Progenitor cell of endocrine pancreas (in vitro differentiated cells): ENCODE measurements at regions not wholly inside any gene's neighbourhood (a gene's known extent, or its start where the extent isn't known, plus 50 kb on each side); places are given as distances from the start of the nearest gene placed in this dataset.

Source experiments
- DNase-seq: peaks from one replicate; pipeline ENCODE4 v3.0.0; 2021; ENCODE audit warnings: low spot score; ENCODE audit not compliant: unreplicated experiment
- H3K27ac Mint-ChIP-seq: 2 replicates; pipeline ENCODE4 v1.8.0; 2021; ENCODE audit warnings: mild to moderate bottlenecking, moderate library complexity, mixed read lengths
- H3K27me3 Mint-ChIP-seq: 2 replicates; pipeline ENCODE4 v1.8.0; 2021; ENCODE audit warnings: mixed read lengths
- H3K36me3 Mint-ChIP-seq: 2 replicates; pipeline ENCODE4 v1.8.0; 2022; ENCODE audit warnings: mixed read lengths; ENCODE audit not compliant: insufficient read depth
- H3K4me1 Mint-ChIP-seq: 2 replicates; pipeline ENCODE4 v1.8.0; 2021; ENCODE audit warnings: low read depth, mixed read lengths
- H3K4me3 Mint-ChIP-seq: 2 replicates; pipeline ENCODE4 v1.8.0; 2021; ENCODE audit warnings: low read depth, mild to moderate bottlenecking, moderate library complexity, mixed read lengths
- H3K9me3 Mint-ChIP-seq: 2 replicates; pipeline ENCODE4 v1.8.0; 2021; ENCODE audit warnings: low read depth, mixed read lengths
- TF ChIP-seq, protein P1 (sequence below): fragments of 200-600 bp; sonication (generic); IDR thresholded peaks from one replicate; pipeline ENCODE4 v1.5.0; 2021; ENCODE audit warnings: antibody characterized with exemption, mild to moderate bottlenecking; ENCODE audit not compliant: unreplicated experiment

DNA sequence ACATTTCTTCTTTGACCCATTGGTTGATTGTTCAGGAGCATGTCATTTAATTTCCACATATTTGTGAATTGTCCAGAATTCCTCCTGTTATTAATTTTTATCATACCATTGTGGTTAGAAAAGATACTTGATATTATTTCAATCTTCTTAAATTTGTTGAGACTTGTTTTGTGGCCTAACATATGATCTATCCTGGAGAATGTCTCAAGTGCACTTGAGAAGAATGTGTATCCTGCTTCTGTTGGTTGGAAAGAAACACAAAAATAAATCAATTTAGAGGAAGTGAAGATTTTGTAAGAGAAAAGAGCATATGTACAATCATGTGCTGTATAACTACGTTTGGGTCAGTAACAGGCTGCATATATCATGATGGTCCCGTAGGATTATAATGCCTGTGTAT is 118.6 kb upstream of the CDC42EP3 start:
- Mint-ChIP-seq H3K27ac (no peak overlapping the region), H3K4me3 (no peak overlapping the region)

DNA sequence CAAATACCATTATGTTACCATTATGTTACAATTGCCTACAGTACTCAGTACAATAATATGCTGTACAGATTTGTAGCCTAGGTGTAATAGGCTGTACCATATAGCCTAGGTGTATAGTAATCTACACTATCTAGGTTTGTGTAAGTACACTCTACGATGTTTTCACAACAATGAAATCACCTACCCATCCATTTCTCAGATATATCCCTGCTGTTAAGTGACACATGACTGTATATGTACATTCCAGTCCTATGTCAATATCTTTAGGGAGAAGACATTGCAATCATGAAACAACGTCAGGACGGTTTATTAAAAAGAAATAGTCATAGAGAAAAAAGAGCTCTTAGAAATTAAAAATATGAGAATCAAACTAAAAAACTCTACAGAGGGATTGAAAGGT is 119.0 kb upstream of the CDC42EP3 start:
- DNase-seq, result no peak
- peaks cover 21% of the 10 kb centered on the region for H3K9me3 Mint-ChIP-seq
- H3K36me3 Mint-ChIP-seq, result peaks cover 6% of the 10 kb centered on the region
- TF ChIP-seq, protein P1, sequence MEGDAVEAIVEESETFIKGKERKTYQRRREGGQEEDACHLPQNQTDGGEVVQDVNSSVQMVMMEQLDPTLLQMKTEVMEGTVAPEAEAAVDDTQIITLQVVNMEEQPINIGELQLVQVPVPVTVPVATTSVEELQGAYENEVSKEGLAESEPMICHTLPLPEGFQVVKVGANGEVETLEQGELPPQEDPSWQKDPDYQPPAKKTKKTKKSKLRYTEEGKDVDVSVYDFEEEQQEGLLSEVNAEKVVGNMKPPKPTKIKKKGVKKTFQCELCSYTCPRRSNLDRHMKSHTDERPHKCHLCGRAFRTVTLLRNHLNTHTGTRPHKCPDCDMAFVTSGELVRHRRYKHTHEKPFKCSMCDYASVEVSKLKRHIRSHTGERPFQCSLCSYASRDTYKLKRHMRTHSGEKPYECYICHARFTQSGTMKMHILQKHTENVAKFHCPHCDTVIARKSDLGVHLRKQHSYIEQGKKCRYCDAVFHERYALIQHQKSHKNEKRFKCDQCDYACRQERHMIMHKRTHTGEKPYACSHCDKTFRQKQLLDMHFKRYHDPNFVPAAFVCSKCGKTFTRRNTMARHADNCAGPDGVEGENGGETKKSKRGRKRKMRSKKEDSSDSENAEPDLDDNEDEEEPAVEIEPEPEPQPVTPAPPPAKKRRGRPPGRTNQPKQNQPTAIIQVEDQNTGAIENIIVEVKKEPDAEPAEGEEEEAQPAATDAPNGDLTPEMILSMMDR, result no peak
- peaks cover 16% of the 10 kb centered on the region for H3K4me1 Mint-ChIP-seq
- no peak overlapping the region for H3K27ac Mint-ChIP-seq
- no peak overlapping the region for H3K4me3 Mint-ChIP-seq
- no peaks in the 10 kb centered on the region for H3K27me3 Mint-ChIP-seq

More for the DNA sequence above, 118.6 kb upstream of the CDC42EP3 start:
- TF ChIP-seq, protein P1, result no peak
- peaks cover 6% of the 10 kb centered on the region for H3K36me3 Mint-ChIP-seq
- no peak for DNase-seq
- peaks cover 13% of the 10 kb centered on the region for H3K4me1 Mint-ChIP-seq
- no peaks in the 10 kb centered on the region for H3K27me3 Mint-ChIP-seq
- peaks cover 21% of the 10 kb centered on the region for H3K9me3 Mint-ChIP-seq

DNA sequence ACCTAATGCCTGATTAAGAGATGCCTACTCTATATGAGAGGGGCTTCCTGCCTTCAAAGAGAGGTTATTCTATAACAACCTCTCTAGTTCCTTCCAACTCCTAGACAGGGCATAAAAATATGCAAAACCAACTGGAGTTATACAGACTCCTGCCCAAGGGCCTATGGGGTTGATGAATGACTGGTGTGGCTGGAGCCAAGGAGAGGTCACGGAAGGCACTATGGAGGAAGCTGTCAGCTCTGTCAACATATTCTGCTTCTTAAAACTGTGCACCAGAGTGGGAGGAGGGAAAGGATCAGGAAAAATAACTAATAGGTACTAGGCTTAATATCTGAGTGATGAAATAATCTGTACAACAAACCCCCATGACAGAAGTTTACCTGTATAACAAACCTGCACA is 120.9 kb upstream of the CDC42EP3 start:
- TF ChIP-seq, protein P1, result no peak
- Mint-ChIP-seq H3K9me3 (peaks cover 17% of the 10 kb centered on the region), H3K27me3 (no peaks in the 10 kb centered on the region), H3K4me1 (peaks cover 33% of the 10 kb centered on the region), H3K4me3 (no peak overlapping the region), H3K27ac (no peak overlapping the region), H3K36me3 (peaks cover 6% of the 10 kb centered on the region)
- DNase-seq, result no peak

DNA sequence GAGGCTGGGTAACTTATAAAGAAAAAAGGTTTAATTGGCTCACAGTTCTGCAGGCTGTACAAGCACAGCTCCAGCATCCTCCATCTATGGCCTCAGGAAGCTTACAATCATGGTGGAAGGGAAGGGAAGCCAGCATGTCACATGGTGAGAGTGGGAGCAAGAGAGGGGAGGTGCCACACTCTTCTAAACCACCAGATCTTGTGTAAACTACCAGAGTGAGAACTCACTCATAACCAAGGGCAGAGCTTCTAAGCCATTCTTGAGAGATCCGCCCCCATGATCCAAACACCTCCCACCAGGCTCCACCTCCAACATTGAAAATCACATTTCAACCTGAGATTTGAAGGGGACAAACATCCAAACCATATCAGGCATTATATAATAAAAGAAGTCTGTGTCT is 121.6 kb upstream of the CDC42EP3 start:
- Mint-ChIP-seq H3K4me1 (peaks cover 35% of the 10 kb centered on the region), H3K4me3 (no peak overlapping the region), H3K27ac (no peak overlapping the region), H3K27me3 (no peaks in the 10 kb centered on the region), H3K36me3 (peaks cover 4% of the 10 kb centered on the region), H3K9me3 (peaks cover 13% of the 10 kb centered on the region)
- TF ChIP-seq, protein P1, result no peak
- no peak for DNase-seq

DNA sequence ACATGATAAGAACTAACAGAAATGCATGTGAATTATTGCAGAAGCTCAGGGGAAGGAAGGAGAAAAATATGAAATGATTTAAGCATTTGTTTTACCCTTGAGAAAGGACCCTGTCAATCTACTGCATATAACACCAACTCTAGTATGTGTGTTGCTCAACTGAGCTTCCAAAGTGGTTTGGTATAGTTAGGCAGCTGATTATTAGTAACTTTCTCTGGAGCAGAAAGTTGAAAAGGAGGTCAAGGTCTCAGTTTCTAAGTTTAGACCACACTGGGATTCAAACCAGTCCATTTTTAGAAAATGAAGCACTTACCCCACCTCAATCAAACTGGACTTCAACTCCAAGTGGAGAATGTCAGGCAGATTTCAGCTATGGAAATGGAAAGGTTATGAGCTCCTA is 123.3 kb upstream of the CDC42EP3 start:
- Mint-ChIP-seq H3K4me3 (no peak overlapping the region), H3K9me3 (peaks cover 1% of the 10 kb centered on the region), H3K27ac (no peak overlapping the region), H3K36me3 (no peaks in the 10 kb centered on the region), H3K27me3 (no peaks in the 10 kb centered on the region), H3K4me1 (peaks cover 39% of the 10 kb centered on the region)
- no peak for DNase-seq
- TF ChIP-seq, protein P1, result no peak
